Mesenchymal stem cell (in vitro differentiated cells and primary cell): ENCODE measurements at regions not wholly inside any gene's neighbourhood (a gene's known extent, or its start where the extent isn't known, plus 50 kb on each side); places are given as distances from the start of the nearest gene placed in this dataset.

Experiments used
- DNase-seq: peaks from one replicate; pipeline ENCODE4 v3.0.0-alpha.2; 2013
- H2AFZ ChIP-seq: one replicate; pipeline ENCODE4 v1.6.1; 2013; ENCODE audit warnings: low read depth, mild to moderate bottlenecking, control low read depth, inconsistent platforms, low read length, moderate library complexity
- H2AK5ac ChIP-seq: 2 replicates; pipeline ENCODE4 v1.6.1; 2013; ENCODE audit warnings: low read length, moderate library complexity, mild to moderate bottlenecking, inconsistent platforms; ENCODE audit not compliant: severe bottlenecking
- H2BK120ac ChIP-seq: one replicate; pipeline ENCODE4 v1.6.1; 2013; ENCODE audit warnings: low read depth, mild to moderate bottlenecking, inconsistent platforms, low read length, moderate library complexity
- H2BK12ac ChIP-seq, 2 experiments: one replicate each; pipeline ENCODE4 v1.6.1; 2013; ENCODE audit warnings: inconsistent platforms in 2 of 2, low read length in 2 of 2, mild to moderate bottlenecking in 2 of 2, moderate library complexity in 2 of 2, control low read depth in 1 of 2
- H2BK15ac ChIP-seq: one replicate; pipeline ENCODE4 v1.6.1; 2013; ENCODE audit warnings: mild to moderate bottlenecking, low read depth, inconsistent platforms; ENCODE audit not compliant: poor library complexity, severe bottlenecking
- H2BK5ac ChIP-seq: 2 replicates; pipeline ENCODE4 v1.6.1; 2013; ENCODE audit warnings: low read depth, mild to moderate bottlenecking, low read length, control low read depth, inconsistent platforms; ENCODE audit not compliant: poor library complexity, severe bottlenecking
- H3K14ac ChIP-seq, 2 experiments: one replicate each; pipeline ENCODE4 v1.6.1; 2013; ENCODE audit warnings: inconsistent platforms in 2 of 2, low read length in 2 of 2, control low read depth in 1 of 2, mild to moderate bottlenecking in 1 of 2, moderate library complexity in 1 of 2
- H3K18ac ChIP-seq, 2 experiments: one replicate each; pipeline ENCODE4 v1.6.1; 2013; ENCODE audit warnings: inconsistent platforms in 2 of 2, low read length in 2 of 2, control low read depth in 1 of 2, low read depth in 1 of 2, mild to moderate bottlenecking in 1 of 2
- H3K23ac ChIP-seq, 2 experiments: one replicate each; pipeline ENCODE4 v1.6.1; 2013; ENCODE audit warnings: inconsistent platforms in 2 of 2, low read length in 2 of 2, mild to moderate bottlenecking in 2 of 2, moderate library complexity in 2 of 2, control low read depth in 1 of 2
- H3K27ac ChIP-seq: 2 replicates; pipeline ENCODE4 v1.5.1; 2013; ENCODE audit warnings: mild to moderate bottlenecking, moderate library complexity, low read length, control low read depth, inconsistent platforms; ENCODE audit not compliant: poor library complexity, severe bottlenecking
- H3K27me3 ChIP-seq, 2 experiments: 2 replicates each; pipeline versions ENCODE4 v1.6.1 to v1.7.0; 2013; ENCODE audit warnings: low read length in 2 of 2, mild to moderate bottlenecking in 2 of 2, moderate library complexity in 2 of 2, control low read depth in 1 of 2, inconsistent platforms in 1 of 2; ENCODE audit not compliant: control insufficient read depth in 1 of 2, insufficient read depth in 1 of 2
- H3K36me3 ChIP-seq, 2 experiments: 2 replicates each; pipeline versions ENCODE4 v1.6.1 to v1.7.0; 2013; ENCODE audit warnings: low read length in 2 of 2, control low read depth in 1 of 2, inconsistent platforms in 1 of 2, low read depth in 1 of 2, mild to moderate bottlenecking in 1 of 2; ENCODE audit not compliant: insufficient read depth in 2 of 2, control insufficient read depth in 1 of 2
- H3K4ac ChIP-seq, 2 experiments: one replicate each; pipeline ENCODE4 v1.6.1; 2013; ENCODE audit warnings: inconsistent platforms in 2 of 2, low read length in 2 of 2, mild to moderate bottlenecking in 2 of 2, moderate library complexity in 2 of 2, control low read depth in 1 of 2, low read depth in 1 of 2
- H3K4me1 ChIP-seq: 2 replicates; pipeline ENCODE4 v1.6.1; 2013; ENCODE audit warnings: low read depth, low read length, control low read depth; ENCODE audit not compliant: control insufficient read depth, insufficient read depth
- H3K4me2 ChIP-seq: 2 replicates; pipeline ENCODE4 v1.6.1; 2013; ENCODE audit warnings: low read length, mild to moderate bottlenecking, inconsistent platforms; ENCODE audit not compliant: poor library complexity, severe bottlenecking
- H3K4me3 ChIP-seq, 2 experiments: 2 replicates each; pipeline versions ENCODE4 v1.5.1 to v1.7.0; 2013; ENCODE audit warnings: low read length in 2 of 2, mild to moderate bottlenecking in 2 of 2, control low read depth in 1 of 2, low read depth in 1 of 2; ENCODE audit not compliant: insufficient read depth in 1 of 2
- H3K79me1 ChIP-seq: replicated peaks from 2 replicates; pipeline ENCODE4 v1.6.1; 2013; ENCODE audit warnings: mild to moderate bottlenecking, control low read depth, low read length, inconsistent platforms; ENCODE audit not compliant: poor library complexity, severe bottlenecking
- H3K9ac ChIP-seq: 2 replicates; pipeline ENCODE4 v1.7.0; 2013; ENCODE audit warnings: mild to moderate bottlenecking, low read length, moderate library complexity
- H3K9me3 ChIP-seq: 2 replicates; pipeline ENCODE4 v1.7.0; 2013; ENCODE audit warnings: mild to moderate bottlenecking, low read length; ENCODE audit not compliant: control insufficient read depth
- H4K8ac ChIP-seq: one replicate; pipeline ENCODE4 v1.6.1; 2013; ENCODE audit warnings: inconsistent platforms, mild to moderate bottlenecking, low read length, moderate library complexity
- H4K91ac ChIP-seq: one replicate; pipeline ENCODE4 v1.6.1; 2013; ENCODE audit warnings: mild to moderate bottlenecking, low read length, inconsistent platforms
- WGBS: methylation state at CpG from one replicate; pipeline ENCODE4 v1.1.7; 2013; ENCODE audit warnings: mixed read lengths; 5-methylcytosine and 5-hydroxymethylcytosine counted together

DNA sequence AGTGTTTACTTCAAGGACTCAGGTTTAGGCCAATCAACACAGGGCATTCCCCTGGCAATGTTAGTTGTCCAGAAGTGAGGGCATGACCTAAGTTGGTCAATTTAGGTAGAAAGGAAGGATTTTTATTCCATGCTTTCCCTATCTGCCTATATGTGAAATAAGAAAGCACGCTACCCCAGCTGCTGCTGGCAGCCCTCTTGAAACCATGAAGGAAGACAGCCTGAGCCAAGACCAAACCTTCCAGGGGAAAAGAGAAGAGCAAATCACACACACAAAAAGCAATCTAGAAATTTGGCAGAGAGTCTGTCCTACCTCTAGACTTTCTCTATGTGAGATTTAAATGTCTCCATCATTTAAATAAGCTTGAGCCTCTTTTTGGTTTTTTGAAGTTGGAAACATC, 387.6 kb downstream of the TNS1 start:
- H3K27ac ChIP-seq, result no peak overlapping the region
- H3K18ac ChIP-seq, result no peak overlapping the region
- H3K9ac ChIP-seq, result no peak overlapping the region
- no peaks in the 10 kb centered on the region for H3K9me3 ChIP-seq
- H3K4me3 ChIP-seq, result no peak overlapping the region
- no peak overlapping the region for H2AFZ ChIP-seq
- no peak overlapping the region for H2AK5ac ChIP-seq
- no peak overlapping the region for H4K8ac ChIP-seq
- no peak overlapping the region for H2BK5ac ChIP-seq
- H3K79me1 ChIP-seq, result no peaks in the 10 kb centered on the region
- no peaks in the 10 kb centered on the region for H3K36me3 ChIP-seq
- H2BK120ac ChIP-seq, result no peak overlapping the region
- no peak overlapping the region for H3K4me2 ChIP-seq
- no peak overlapping the region for H2BK12ac ChIP-seq
- no peak overlapping the region for H3K4ac ChIP-seq
- DNase-seq, result no peak
- peaks cover 8% of the 10 kb centered on the region for H3K4me1 ChIP-seq
- no peak overlapping the region for H2BK15ac ChIP-seq
- H3K27me3 ChIP-seq, result no peaks in the 10 kb centered on the region
- no peak overlapping the region for H3K14ac ChIP-seq
- H3K23ac ChIP-seq, result no peak overlapping the region
- WGBS, result 100% methylated on average over 1 of the region's 1 CpG
- H4K91ac ChIP-seq, result no peak overlapping the region

DNA sequence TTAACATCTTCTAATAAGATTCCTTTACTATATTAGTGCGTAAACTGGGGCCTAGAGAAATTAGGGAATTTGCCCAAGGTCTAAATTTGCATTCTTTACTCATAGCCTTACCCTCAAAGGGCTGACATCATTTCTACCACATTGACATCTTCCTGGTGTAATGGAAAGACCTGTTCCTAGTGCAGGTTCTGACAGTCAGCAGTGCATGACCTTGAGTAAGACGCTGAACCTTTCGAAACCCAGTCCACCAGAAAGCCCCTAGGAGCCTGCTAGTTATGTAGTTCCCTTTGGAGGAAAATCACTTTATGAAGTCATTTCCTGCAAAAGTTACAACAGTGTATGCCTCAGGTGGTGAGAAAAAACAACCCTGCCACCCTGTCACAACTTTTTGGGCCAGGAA, 388.3 kb downstream of the TNS1 start:
- WGBS, result 97% methylated on average over 3 of the region's 3 CpGs

DNA sequence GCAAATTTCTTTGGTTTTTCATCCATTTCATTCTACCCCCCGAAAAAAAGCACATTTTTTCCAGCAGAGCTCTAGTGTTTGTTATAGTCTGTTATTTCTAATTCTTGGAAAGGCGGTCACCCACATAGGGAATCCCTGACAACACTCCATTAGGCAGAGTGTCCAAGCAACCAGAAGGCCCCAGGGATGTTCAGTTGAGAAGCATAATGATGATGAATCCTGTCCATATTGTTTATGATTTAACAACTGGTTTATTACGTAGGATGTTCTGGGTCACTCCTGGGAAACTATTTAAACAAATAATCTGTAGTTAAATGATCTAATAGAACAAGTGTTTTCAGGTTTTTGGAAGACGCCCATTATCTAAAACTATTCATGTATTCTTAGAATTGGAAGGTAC, 388.7 kb downstream of the TNS1 start:
- Histone ChIP-seq H3K9ac (no peak overlapping the region), H3K79me1 (no peaks in the 10 kb centered on the region)
- no CpG with 5 or more reads among the region's 4 CpGs for WGBS

More for the DNA sequence above, 388.3 kb downstream of the TNS1 start:
- Histone ChIP-seq H2BK12ac (no peak overlapping the region), H4K91ac (no peak overlapping the region), H2AFZ (no peak overlapping the region), H3K27me3 (peaks cover 6 to 7% of the 10 kb centered on the region in 2 experiments), H3K4me2 (no peak overlapping the region), H3K4me3 (no peak overlapping the region), H3K4ac (no peak overlapping the region), H3K27ac (no peak overlapping the region), H3K9ac (no peak overlapping the region), H3K14ac (no peak overlapping the region), H3K79me1 (no peaks in the 10 kb centered on the region), H3K23ac (no peak overlapping the region), H2BK15ac (no peak overlapping the region), H3K36me3 (no peaks in the 10 kb centered on the region), H3K9me3 (no peaks in the 10 kb centered on the region), H2BK120ac (no peak overlapping the region), H3K4me1 (peaks cover 12% of the 10 kb centered on the region), H3K18ac (no peak overlapping the region), H2AK5ac (no peak overlapping the region), H2BK5ac (no peak overlapping the region), H4K8ac (no peak overlapping the region)
- no peak for DNase-seq

GRCh38 chr2:217612920-217613319, 389.9 kb downstream of the TNS1 start:
- no peak overlapping the region for H3K23ac ChIP-seq
- H3K4me1 ChIP-seq, result peaks cover 12% of the 10 kb centered on the region
- no peak overlapping the region for H2BK15ac ChIP-seq
- no peaks in the 10 kb centered on the region for H3K36me3 ChIP-seq
- H3K4me2 ChIP-seq, result no peak overlapping the region
- H3K27ac ChIP-seq, result no peak overlapping the region
- no peak overlapping the region for H2AK5ac ChIP-seq
- 96% methylated on average over 9 of the region's 9 CpGs for WGBS
- no peaks in the 10 kb centered on the region for H3K79me1 ChIP-seq
- H2BK12ac ChIP-seq, result no peak overlapping the region
- no peak overlapping the region for H4K91ac ChIP-seq
- no peak overlapping the region for H3K9ac ChIP-seq
- H2BK5ac ChIP-seq, result no peak overlapping the region
- H3K18ac ChIP-seq, result no peak overlapping the region
- H2BK120ac ChIP-seq, result no peak overlapping the region
- H4K8ac ChIP-seq, result no peak overlapping the region
- H3K27me3 ChIP-seq, result peaks cover 19 to 21% of the 10 kb centered on the region in 2 experiments
- H3K14ac ChIP-seq, result no peak overlapping the region
- H3K9me3 ChIP-seq, result no peaks in the 10 kb centered on the region
- DNase-seq, result no peak
- H3K4me3 ChIP-seq, result no peak overlapping the region
- no peak overlapping the region for H2AFZ ChIP-seq
- H3K4ac ChIP-seq, result no peak overlapping the region

More for the DNA sequence above, 388.7 kb downstream of the TNS1 start:
- no peak overlapping the region for H4K8ac ChIP-seq
- no peak overlapping the region for H3K4ac ChIP-seq
- no peak overlapping the region for H2BK15ac ChIP-seq
- no peak overlapping the region for H2AFZ ChIP-seq
- H3K36me3 ChIP-seq, result no peaks in the 10 kb centered on the region
- no peak overlapping the region for H2BK5ac ChIP-seq
- no peak overlapping the region for H4K91ac ChIP-seq
- no peak overlapping the region for H3K27ac ChIP-seq
- H3K23ac ChIP-seq, result no peak overlapping the region
- no peak for DNase-seq
- no peak overlapping the region for H2AK5ac ChIP-seq
- H3K4me2 ChIP-seq, result no peak overlapping the region
- peaks cover 10% of the 10 kb centered on the region in 2 experiments for H3K27me3 ChIP-seq
- no peak overlapping the region for H3K14ac ChIP-seq
- H2BK120ac ChIP-seq, result no peak overlapping the region
- H2BK12ac ChIP-seq, result no peak overlapping the region
- no peak overlapping the region for H3K4me3 ChIP-seq
- no peaks in the 10 kb centered on the region for H3K9me3 ChIP-seq
- peaks cover 12% of the 10 kb centered on the region for H3K4me1 ChIP-seq
- H3K18ac ChIP-seq, result no peak overlapping the region
